Activated naive CD4-positive, alpha-beta T cell treated with anti-CD3 and anti-CD28 coated beads, Interleukin-2, amount 10 ng/mL, durations not matched to agents 7 days and 5 days (primary cell): ENCODE measurements at regions not wholly inside any gene's neighbourhood (a gene's known extent, or its start where the extent isn't known, plus 50 kb on each side); places are given as distances from the start of the nearest gene placed in this dataset.

Source experiments
- CTCF ChIA-PET: fragments of 350-600 bp; sonication (Branson Sonifier 250); formaldehyde crosslinking; loops from one replicate; lab custom pipeline; 2021; ENCODE audit warnings: antibody characterized with exemption; lab: Charles Lee
- DNase-seq: peaks from one replicate; pipeline ENCODE4 v3.0.0-alpha.2; 2020
- H3K27ac Mint-ChIP-seq: one replicate; pipeline ENCODE4 v1.8.0; 2021; ENCODE audit warnings: mild to moderate bottlenecking, moderate library complexity, mixed read lengths
- H3K27me3 Mint-ChIP-seq: one replicate; pipeline ENCODE4 v1.8.0; 2021; ENCODE audit warnings: mild to moderate bottlenecking, mixed read lengths
- H3K36me3 Mint-ChIP-seq: one replicate; pipeline ENCODE4 v1.8.0; 2021; ENCODE audit warnings: mixed read lengths
- H3K4me1 Mint-ChIP-seq: one replicate; pipeline ENCODE4 v1.8.0; 2021; ENCODE audit warnings: mixed read lengths
- H3K4me3 Mint-ChIP-seq: one replicate; pipeline ENCODE4 v1.8.0; 2021; ENCODE audit warnings: mild to moderate bottlenecking, moderate library complexity, mixed read lengths
- H3K9me3 Mint-ChIP-seq: one replicate; pipeline ENCODE4 v1.8.0; 2021; ENCODE audit warnings: mixed read lengths

GRCh38 chr15:56523521-56523920, 58.6 kb upstream of the MNS1 start:
- Mint-ChIP-seq H3K4me1 (no peaks in the 10 kb centered on the region), H3K27ac (no peak overlapping the region), H3K27me3 (peaks cover 13% of the 10 kb centered on the region), H3K36me3 (no peaks in the 10 kb centered on the region), H3K4me3 (no peak overlapping the region), H3K9me3 (peaks cover 1% of the 10 kb centered on the region)
- DNase-seq = no peak
- CTCF ChIA-PET = no interaction called here

- CTCF ChIA-PET = no interaction called here
These were observed 54.1 kb upstream of the MNS1 start for GRCh38 chr15:56519000-56519399.

More at GRCh38 chr15:56519000-56519399, 54.1 kb upstream of the MNS1 start:
- no peak for DNase-seq
- Mint-ChIP-seq H3K9me3 (peaks cover 7% of the 10 kb centered on the region), H3K36me3 (no peaks in the 10 kb centered on the region), H3K27ac (no peak overlapping the region), H3K27me3 (peaks cover 5% of the 10 kb centered on the region), H3K4me3 (no peak overlapping the region), H3K4me1 (no peaks in the 10 kb centered on the region)
